Right lobe of liver (tissue), 6 donors: ENCODE measurements at regions not wholly inside any gene's neighbourhood (a gene's known extent, or its start where the extent isn't known, plus 50 kb on each side); places are given as distances from the start of the nearest gene placed in this dataset.
"Not testable (repeated sequence)": the region's sequence is repeated elsewhere in the genome, so short reads cannot be mapped to it uniquely, and the experiment has no call there.

Experiments used
- ATAC-seq, 4 donors: fragments of 200-7000 bp; cut with Tn5 transposase; one replicate each; pipeline ENCODE4 v1.9.1; 2020; ENCODE audit warnings: mild to moderate bottlenecking in 4 of 4, moderate library complexity in 4 of 4
- DNase-seq, 3 donors: peaks; one replicate each; pipeline ENCODE4 v3.0.0-alpha.2; 2020
- H3K27ac ChIP-seq, 3 donors: fragments of 200-600 bp; one replicate each; pipeline ENCODE4 v1.8.0; 2022
- H3K27me3 ChIP-seq, 2 donors: fragments of 200-600 bp; one replicate each; pipeline ENCODE4 v1.8.0; 2022
- H3K36me3 ChIP-seq, 4 donors: fragments of 200-600 bp; sonication (generic) in 1 of 4; one replicate each; pipeline versions ENCODE4 v1.5.1 to v1.8.0; 2017 to 2022; ENCODE audit warnings: control low read depth in 1 of 4
- H3K4me1 ChIP-seq, 4 donors: fragments of 200-600 bp; sonication (generic) in 1 of 4; one replicate each; pipeline versions ENCODE4 v1.5.1 to v1.8.0; 2017 to 2022; ENCODE audit warnings: control low read depth in 1 of 4
- H3K4me3 ChIP-seq, 3 donors: fragments of 200-600 bp; one replicate each; pipeline ENCODE4 v1.8.0; 2022
- H3K9me3 ChIP-seq, 4 donors: fragments of 200-600 bp; sonication (generic) in 1 of 4; one replicate each; pipeline versions ENCODE4 v1.5.1 to v1.8.0; 2017 to 2022; ENCODE audit warnings: control low read depth in 1 of 4
- CTCF ChIP-seq, 4 donors: fragments of 200-600 bp in 3 of 4; fragments of 450-650 bp in 1 of 4; IDR thresholded peaks; one replicate each; pipeline versions ENCODE4 v1.5.1 to v1.8.0; 2016 to 2022; ENCODE audit warnings: antibody characterized with exemption in 4 of 4, mild to moderate bottlenecking in 2 of 4
- WGBS: methylation state at CpG from one replicate; pipeline ENCODE4 v1.1.6; 2018; ENCODE audit warnings: low coverage, low lambda C conversion rate; ENCODE audit not compliant: insufficient coverage; ENCODE audit errors: missing lambda C conversion rate; 5-methylcytosine and 5-hydroxymethylcytosine counted together
- intact Hi-C, 2 donors: fragments of 100-400 bp; cut with DNase I; formaldehyde crosslinking; loops; one replicate each; pipeline versions ENCODE4 v1.11.2 to v1.14.1; 2022
- donor health status: DM: no; HTN: yes; CAD: no.
- donor health status: DM: no; HTN: no; CAD: no.
- donor health status: DM: no; HTN: no; CAD: no.
- donor health status: DM: no; HTN: yes; CAD: no.
- donor health status: DM: no; HTN: yes; CAD: no.

DNA sequence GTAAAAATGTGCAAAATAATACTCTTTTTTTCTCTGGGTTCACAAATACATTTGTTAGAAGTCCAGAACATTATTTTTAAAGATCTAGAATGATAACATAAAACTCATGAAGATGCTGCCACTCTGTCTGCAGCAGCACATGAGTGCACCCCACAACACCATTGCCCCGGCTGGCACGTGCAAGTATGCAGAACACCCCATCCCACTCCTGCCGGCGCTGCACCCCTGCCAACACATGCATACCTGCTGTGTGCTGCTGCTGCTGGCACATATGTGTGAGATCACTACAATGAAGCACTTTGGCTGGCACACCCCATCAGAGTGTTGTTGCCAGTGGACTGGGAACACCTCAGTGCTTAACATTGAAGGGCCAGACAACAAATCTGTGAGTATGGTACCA is 129.1 kb downstream of the CCT8L2 start:
- not testable (repeated sequence) for H3K27me3 ChIP-seq

DNA sequence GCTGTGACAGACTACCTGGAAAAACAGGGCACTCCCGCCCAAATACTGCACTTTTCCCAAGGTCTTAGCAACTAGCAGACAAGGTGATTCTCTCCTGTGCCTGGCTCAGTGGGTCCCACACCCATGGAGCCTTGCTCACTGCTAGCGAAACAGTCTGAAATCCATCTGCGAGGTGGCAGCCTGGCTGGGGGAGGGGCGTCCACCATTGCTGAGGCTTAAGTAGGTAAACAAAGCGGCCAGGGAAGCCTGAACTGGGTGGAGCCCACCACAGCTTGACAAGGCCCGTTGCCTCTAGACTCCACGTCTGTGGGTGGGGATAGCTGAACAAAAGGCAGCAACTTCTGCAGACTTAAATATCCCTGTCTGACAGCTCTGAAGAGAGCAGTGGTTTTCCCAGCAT is 145.2 kb downstream of the CCT8L2 start:
- WGBS: 30% methylated on average over 5 of the region's 7 CpGs
- intact Hi-C loops, DNase-seq: not testable (repeated sequence)

More for the DNA sequence above, 129.1 kb downstream of the CCT8L2 start:
- H3K27ac ChIP-seq, H3K4me1 ChIP-seq, H3K4me3 ChIP-seq, intact Hi-C loops, H3K36me3 ChIP-seq, DNase-seq, ATAC-seq, H3K9me3 ChIP-seq: not testable (repeated sequence)
- 53% methylated on average over 3 of the region's 4 CpGs for WGBS

GRCh38 chr22:16446755-16447440 is 145.7 kb downstream of the CCT8L2 start:
- intact Hi-C loops, H3K27ac ChIP-seq, ATAC-seq, DNase-seq, H3K9me3 ChIP-seq, H3K27me3 ChIP-seq, H3K4me3 ChIP-seq, H3K4me1 ChIP-seq, H3K36me3 ChIP-seq: not testable (repeated sequence)
- 48% methylated on average over 4 of the region's 6 CpGs for whole genome bisulfite sequencing

More for the DNA sequence above, 145.2 kb downstream of the CCT8L2 start:
- H3K4me1 ChIP-seq, H3K27ac ChIP-seq, H3K9me3 ChIP-seq, H3K4me3 ChIP-seq, ATAC-seq, H3K36me3 ChIP-seq, H3K27me3 ChIP-seq: not testable (repeated sequence)

- TF ChIP-seq CTCF (IDR thresholded peaks at IDR 0.05): peak; percentile 26 to 40 (median 35)
- DNase-seq, H3K4me1 ChIP-seq, H3K27me3 ChIP-seq, H3K27ac ChIP-seq, H3K4me3 ChIP-seq, intact Hi-C loops, ATAC-seq, H3K36me3 ChIP-seq, H3K9me3 ChIP-seq: not testable (repeated sequence)
- 0% methylated on average over 1 of the region's 1 CpG for WGBS
Observed at GRCh38 chr22:16441014-16441413, 151.6 kb downstream of the CCT8L2 start.

GRCh38 chr22:16423476-16423875 is 169.1 kb downstream of the CCT8L2 start:
- H3K27me3 ChIP-seq, H3K36me3 ChIP-seq, H3K4me1 ChIP-seq, DNase-seq, H3K4me3 ChIP-seq, H3K9me3 ChIP-seq, H3K27ac ChIP-seq, intact Hi-C loops, ATAC-seq: not testable (repeated sequence)
- WGBS: 74% methylated on average over 15 of the region's 21 CpGs

DNA sequence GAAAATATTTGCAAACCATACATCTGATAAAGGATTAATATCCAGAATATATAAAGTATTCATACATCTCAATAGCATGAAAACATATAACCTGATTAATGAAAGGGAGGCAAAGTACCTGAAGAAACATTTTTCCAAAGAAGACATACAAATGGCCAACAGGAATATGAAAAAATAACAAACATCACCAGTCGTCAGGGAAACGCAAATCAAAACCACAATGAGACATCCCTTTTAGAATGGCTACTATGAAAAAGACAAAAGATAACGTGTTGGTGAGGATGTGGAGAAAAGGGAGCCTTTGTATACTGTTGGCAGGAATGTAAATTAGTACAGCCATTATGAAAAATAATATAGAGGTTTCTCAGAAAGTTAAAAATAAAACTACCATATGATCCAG is 175.1 kb downstream of the CCT8L2 start:
- 29% methylated on average over 3 of the region's 3 CpGs for WGBS

GRCh38 chr22:16404639-16405038 is 188.0 kb downstream of the CCT8L2 start:
- 51% methylated on average over 7 of the region's 7 CpGs for WGBS
- H3K27me3 ChIP-seq, H3K4me1 ChIP-seq, H3K9me3 ChIP-seq, H3K4me3 ChIP-seq, ATAC-seq, DNase-seq, H3K36me3 ChIP-seq, H3K27ac ChIP-seq, intact Hi-C loops: not testable (repeated sequence)

More for the DNA sequence above, 175.1 kb downstream of the CCT8L2 start:
- H3K27me3 ChIP-seq, ATAC-seq, intact Hi-C loops, DNase-seq, H3K4me1 ChIP-seq, H3K4me3 ChIP-seq, H3K27ac ChIP-seq, H3K36me3 ChIP-seq, H3K9me3 ChIP-seq: not testable (repeated sequence)

- intact Hi-C loops, DNase-seq, H3K4me1 ChIP-seq, ATAC-seq, H3K9me3 ChIP-seq, H3K27ac ChIP-seq, H3K27me3 ChIP-seq, H3K4me3 ChIP-seq, H3K36me3 ChIP-seq: not testable (repeated sequence)
- WGBS: 55% methylated on average over 16 of the region's 20 CpGs
Observed at GRCh38 chr22:16403661-16404060, 188.9 kb downstream of the CCT8L2 start.

DNA sequence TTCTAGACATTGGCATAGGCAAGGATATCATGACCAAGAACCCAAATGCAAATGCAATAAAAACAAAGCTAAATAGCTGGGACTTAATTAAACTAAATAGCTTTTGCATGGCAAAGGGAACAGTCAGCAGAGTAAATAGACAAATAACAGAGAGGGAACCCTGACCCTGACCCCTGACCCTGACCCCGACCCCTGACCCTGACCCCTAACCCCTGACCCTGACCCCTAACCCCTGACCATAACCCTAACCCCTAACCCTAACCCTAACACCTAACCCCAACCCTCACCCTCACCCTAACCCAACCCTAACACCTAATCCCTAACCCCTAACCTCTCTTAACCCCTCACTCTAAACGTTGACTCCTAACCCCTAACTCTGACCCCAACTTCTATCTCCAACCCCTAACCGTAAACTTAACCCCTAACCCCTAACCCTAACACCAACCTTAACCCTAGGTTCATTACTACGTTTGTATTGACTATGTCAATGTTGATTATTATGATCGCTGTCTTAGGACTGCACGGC is 189.7 kb downstream of the CCT8L2 start:
- intact Hi-C loops, DNase-seq, H3K9me3 ChIP-seq, ATAC-seq, H3K4me1 ChIP-seq, H3K36me3 ChIP-seq, H3K27ac ChIP-seq, H3K4me3 ChIP-seq, H3K27me3 ChIP-seq: not testable (repeated sequence)
- 33% methylated on average over 6 of the region's 6 CpGs for WGBS

- DNase-seq, H3K27me3 ChIP-seq, intact Hi-C loops, H3K9me3 ChIP-seq, H3K36me3 ChIP-seq, ATAC-seq, H3K4me1 ChIP-seq, H3K4me3 ChIP-seq, H3K27ac ChIP-seq: not testable (repeated sequence)
- 39% methylated on average over 2 of the region's 2 CpGs for WGBS
Observed at GRCh38 chr22:16393476-16393875, 199.1 kb downstream of the CCT8L2 start.

DNA sequence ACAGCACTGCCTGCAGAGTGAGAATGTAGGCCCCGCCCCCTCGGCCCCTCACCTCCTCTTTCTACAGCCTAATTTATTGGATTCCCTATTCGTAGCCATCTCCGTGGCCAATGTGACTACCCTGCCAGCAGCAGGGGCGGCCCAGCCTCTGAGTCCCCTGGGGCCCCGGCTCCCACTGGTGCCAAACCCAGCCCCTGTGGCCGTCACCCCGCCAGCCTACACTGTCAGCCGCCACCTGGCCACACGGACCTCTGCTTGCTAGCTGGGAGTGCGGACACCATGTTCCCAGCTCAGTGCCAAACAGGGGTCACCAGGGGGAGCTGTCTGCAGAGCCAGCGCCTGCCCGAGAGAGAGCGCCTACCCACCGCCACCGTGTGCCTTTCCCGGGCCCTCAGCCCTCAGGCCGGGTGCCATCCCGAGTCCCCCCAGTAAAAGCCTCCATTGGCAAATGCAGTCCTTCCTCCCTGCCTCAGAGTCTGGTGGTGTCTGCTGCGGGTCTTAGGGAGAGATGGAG is 201.1 kb downstream of the CCT8L2 start:
- H3K4me1 ChIP-seq, H3K27ac ChIP-seq, DNase-seq, ATAC-seq, H3K9me3 ChIP-seq, H3K36me3 ChIP-seq, intact Hi-C loops, H3K4me3 ChIP-seq, H3K27me3 ChIP-seq: not testable (repeated sequence)
- 85% methylated on average over 3 of the region's 20 CpGs for WGBS
